ENCODE measurements at regions not wholly inside any gene's neighbourhood (a gene's known extent, or its start where the extent isn't known, plus 50 kb on each side); places are given as distances from the start of the nearest gene placed in this dataset.
"Not testable (repeated sequence)": the region's sequence is repeated elsewhere in the genome, so short reads cannot be mapped to it uniquely, and the experiment has no call there.

- H3K36me3 ChIP-seq (ENCODE audit: control insufficient read depth in 1 of 2, insufficient read depth in 2 of 2, low read length in 1 of 2); H3K27ac ChIP-seq (ENCODE audit: low read depth in 1 of 2, low read length in 2 of 2); DNase-seq; H3K9me3 ChIP-seq (ENCODE audit: control insufficient read depth, low read length); intact Hi-C loops (cut with DNase I); H3K4me1 ChIP-seq (ENCODE audit: control insufficient read depth in 1 of 2, insufficient read depth in 2 of 2, low read length in 2 of 2); H3K4me3 ChIP-seq (ENCODE audit: low read length in 2 of 2); ATAC-seq (ENCODE audit: low FRiP score); H3K27me3 ChIP-seq (ENCODE audit: control insufficient read depth in 1 of 2, insufficient read depth in 2 of 2, low read length in 1 of 2): not testable (repeated sequence)
- WGBS, 2 donors, result 82 to 83% methylated on average over 11 of the region's 11 CpGs
Observed at GRCh38 chr15:20302141-20303069, 239.2 kb downstream of the GOLGA6L6 start.

GRCh38 chr15:20301471-20302081 is 240.0 kb downstream of the GOLGA6L6 start:
- 87 to 90% methylated on average over 12 of the region's 12 CpGs for WGBS, 2 donors
- not testable (repeated sequence) for ATAC-seq (ENCODE audit: low FRiP score)

GRCh38 chr15:20301041-20301390 is 240.6 kb downstream of the GOLGA6L6 start:
- H3K9me3 ChIP-seq (ENCODE audit: control insufficient read depth, low read length); H3K27ac ChIP-seq (ENCODE audit: low read depth in 1 of 2, low read length in 2 of 2); H3K27me3 ChIP-seq (ENCODE audit: control insufficient read depth in 1 of 2, insufficient read depth in 2 of 2, low read length in 1 of 2); ATAC-seq (ENCODE audit: low FRiP score); H3K4me1 ChIP-seq (ENCODE audit: control insufficient read depth in 1 of 2, insufficient read depth in 2 of 2, low read length in 2 of 2); H3K36me3 ChIP-seq (ENCODE audit: control insufficient read depth in 1 of 2, insufficient read depth in 2 of 2, low read length in 1 of 2); H3K4me3 ChIP-seq (ENCODE audit: low read length in 2 of 2); intact Hi-C loops (cut with DNase I): not testable (repeated sequence)
- WGBS, 2 donors, result 89 to 91% methylated on average over 4 of the region's 4 CpGs
- DNase-seq, result peak in 1 of 2 donors; percentile 67

More at GRCh38 chr15:20301471-20302081, 240.0 kb downstream of the GOLGA6L6 start:
- H3K4me1 ChIP-seq (ENCODE audit: control insufficient read depth in 1 of 2, insufficient read depth in 2 of 2, low read length in 2 of 2); H3K36me3 ChIP-seq (ENCODE audit: control insufficient read depth in 1 of 2, insufficient read depth in 2 of 2, low read length in 1 of 2); H3K4me3 ChIP-seq (ENCODE audit: low read length in 2 of 2); H3K27ac ChIP-seq (ENCODE audit: low read depth in 1 of 2, low read length in 2 of 2); H3K27me3 ChIP-seq (ENCODE audit: control insufficient read depth in 1 of 2, insufficient read depth in 2 of 2, low read length in 1 of 2); H3K9me3 ChIP-seq (ENCODE audit: control insufficient read depth, low read length); intact Hi-C loops (cut with DNase I): not testable (repeated sequence)
- peak in 1 of 2 donors; percentile 85 for DNase-seq

- H3K27ac ChIP-seq (ENCODE audit: low read depth in 1 of 2, low read length in 2 of 2); H3K36me3 ChIP-seq (ENCODE audit: control insufficient read depth in 1 of 2, insufficient read depth in 2 of 2, low read length in 1 of 2); H3K27me3 ChIP-seq (ENCODE audit: control insufficient read depth in 1 of 2, insufficient read depth in 2 of 2, low read length in 1 of 2); DNase-seq; H3K4me1 ChIP-seq (ENCODE audit: control insufficient read depth in 1 of 2, insufficient read depth in 2 of 2, low read length in 2 of 2); H3K9me3 ChIP-seq (ENCODE audit: control insufficient read depth, low read length); ATAC-seq (ENCODE audit: low FRiP score); H3K4me3 ChIP-seq (ENCODE audit: low read length in 2 of 2); intact Hi-C loops (cut with DNase I): not testable (repeated sequence)
- WGBS, 2 donors, result 79 to 82% methylated on average over 18 to 19 of the region's 19 CpGs
Observed at GRCh38 chr15:20300351-20301040, 241.1 kb downstream of the GOLGA6L6 start.

GRCh38 chr15:20297603-20298123 is 243.9 kb downstream of the GOLGA6L6 start:
- H3K4me1 ChIP-seq (ENCODE audit: control insufficient read depth in 1 of 2, insufficient read depth in 2 of 2, low read length in 2 of 2); intact Hi-C loops (cut with DNase I); H3K27me3 ChIP-seq (ENCODE audit: control insufficient read depth in 1 of 2, insufficient read depth in 2 of 2, low read length in 1 of 2); H3K27ac ChIP-seq (ENCODE audit: low read depth in 1 of 2, low read length in 2 of 2); DNase-seq; ATAC-seq (ENCODE audit: low FRiP score); H3K36me3 ChIP-seq (ENCODE audit: control insufficient read depth in 1 of 2, insufficient read depth in 2 of 2, low read length in 1 of 2); H3K9me3 ChIP-seq (ENCODE audit: control insufficient read depth, low read length); H3K4me3 ChIP-seq (ENCODE audit: low read length in 2 of 2): not testable (repeated sequence)
- WGBS, 2 donors, result 66 to 69% methylated on average over 2 to 3 of the region's 3 CpGs

GRCh38 chr15:20296261-20296660 is 245.3 kb downstream of the GOLGA6L6 start:
- H3K4me3 ChIP-seq (ENCODE audit: low read length in 2 of 2); H3K4me1 ChIP-seq (ENCODE audit: control insufficient read depth in 1 of 2, insufficient read depth in 2 of 2, low read length in 2 of 2); H3K9me3 ChIP-seq (ENCODE audit: control insufficient read depth, low read length); DNase-seq; ATAC-seq (ENCODE audit: low FRiP score); H3K27ac ChIP-seq (ENCODE audit: low read depth in 1 of 2, low read length in 2 of 2); H3K36me3 ChIP-seq (ENCODE audit: control insufficient read depth in 1 of 2, insufficient read depth in 2 of 2, low read length in 1 of 2); intact Hi-C loops (cut with DNase I); H3K27me3 ChIP-seq (ENCODE audit: control insufficient read depth in 1 of 2, insufficient read depth in 2 of 2, low read length in 1 of 2): not testable (repeated sequence)
- WGBS, 2 donors, result 86 to 90% methylated on average over 8 of the region's 8 CpGs

GRCh38 chr15:20295238-20295811 is 246.3 kb downstream of the GOLGA6L6 start:
- H3K9me3 ChIP-seq (ENCODE audit: control insufficient read depth, low read length), result no peaks in the 10 kb centered on the region
- no peak for ATAC-seq (ENCODE audit: low FRiP score)
- H3K27ac ChIP-seq (ENCODE audit: low read depth in 1 of 2, low read length in 2 of 2), result no peak overlapping the region
- no peak overlapping the region for H3K4me3 ChIP-seq (ENCODE audit: low read length in 2 of 2)
- H3K4me1 ChIP-seq (ENCODE audit: control insufficient read depth in 1 of 2, insufficient read depth in 2 of 2, low read length in 2 of 2), result no peaks in the 10 kb centered on the region
- 84 to 85% methylated on average over 43 of the region's 43 CpGs for WGBS, 2 donors
- no peaks in the 10 kb centered on the region for H3K36me3 ChIP-seq (ENCODE audit: control insufficient read depth in 1 of 2, insufficient read depth in 2 of 2, low read length in 1 of 2)
- H3K27me3 ChIP-seq (ENCODE audit: control insufficient read depth in 1 of 2, insufficient read depth in 2 of 2, low read length in 1 of 2), result no peaks in the 10 kb centered on the region
- DNase-seq, result peak in 1 of 2 donors; percentile 82
- intact Hi-C loops (cut with DNase I), result no loop called here

- no peak overlapping the region for H3K4me3 ChIP-seq (ENCODE audit: low read length in 2 of 2)
- H3K27ac ChIP-seq (ENCODE audit: low read depth in 1 of 2, low read length in 2 of 2), result no peak overlapping the region
- H3K4me1 ChIP-seq (ENCODE audit: control insufficient read depth in 1 of 2, insufficient read depth in 2 of 2, low read length in 2 of 2), result no peaks in the 10 kb centered on the region
- DNase-seq, result peak in 1 of 2 donors; percentile 83
- H3K27me3 ChIP-seq (ENCODE audit: control insufficient read depth in 1 of 2, insufficient read depth in 2 of 2, low read length in 1 of 2), result no peaks in the 10 kb centered on the region
- no peak for ATAC-seq (ENCODE audit: low FRiP score)
- H3K36me3 ChIP-seq (ENCODE audit: control insufficient read depth in 1 of 2, insufficient read depth in 2 of 2, low read length in 1 of 2), result no peaks in the 10 kb centered on the region
- no peaks in the 10 kb centered on the region for H3K9me3 ChIP-seq (ENCODE audit: control insufficient read depth, low read length)
- intact Hi-C loops (cut with DNase I), result no loop called here
- 54 to 66% methylated on average over 74 to 80 of the region's 80 CpGs for WGBS, 2 donors
Observed at GRCh38 chr15:20294651-20295237, 246.9 kb downstream of the GOLGA6L6 start.

Measured in aorta (tissue), 5 donors.